H1 (cell line): ENCODE measurements at regions not wholly inside any gene's neighbourhood (a gene's known extent, or its start where the extent isn't known, plus 50 kb on each side); places are given as distances from the start of the nearest gene placed in this dataset.

Experiments used
- CTCF ChIA-PET: fragments of 300-600 bp; sonication (Branson Sonifier 250); formaldehyde crosslinking; loops from one replicate; lab custom pipeline; 2021; ENCODE audit not compliant: partially characterized antibody; lab: Charles Lee
- POLR2A ChIA-PET: fragments of 300-600 bp; sonication (Branson Sonifier 250); formaldehyde crosslinking; loops from one replicate; lab custom pipeline; 2021; ENCODE audit warnings: inconsistent platforms; ENCODE audit not compliant: partially characterized antibody; lab: Charles Lee
- DNase-seq, 2 experiments: peaks; one replicate each; pipeline versions ENCODE4 v3.0.0 to v3.0.0-alpha.2; 2010 to 2022; ENCODE audit warnings: low spot score in 2 of 2, low read depth in 1 of 2, mixed read lengths in 1 of 2
- FAIRE-seq: peaks from 2 replicates; lab custom pipeline; 2011; peaks lifted over from hg19 to GRCh38; lab: Jason Lieb, UNC
- H2AFZ ChIP-seq: 2 replicates; pipeline ENCODE4 v1.8.1; 2012; ENCODE audit warnings: low read length, inconsistent platforms
- H2AK5ac ChIP-seq: 2 replicates; pipeline ENCODE4 v1.6.1; 2013; ENCODE audit warnings: low read depth, low read length
- H2BK120ac ChIP-seq: replicated peaks from 2 replicates; pipeline ENCODE3; 2013; ENCODE audit warnings: low read depth, low read length, inconsistent platforms
- H2BK12ac ChIP-seq: 2 replicates; pipeline ENCODE4 v1.6.1; 2013; ENCODE audit warnings: low read depth, low read length
- H2BK15ac ChIP-seq: 2 replicates; pipeline ENCODE4 v1.6.1; 2013; ENCODE audit warnings: low read length
- H2BK20ac ChIP-seq: 2 replicates; pipeline ENCODE4 v1.6.1; 2013; ENCODE audit warnings: low read length
- H2BK5ac ChIP-seq: 2 replicates; pipeline ENCODE4 v1.6.1; 2013; ENCODE audit warnings: low read depth, low read length
- H3K14ac ChIP-seq: 2 replicates; pipeline ENCODE4 v1.6.1; 2013; ENCODE audit warnings: inconsistent platforms; ENCODE audit not compliant: insufficient read length
- H3K18ac ChIP-seq: 2 replicates; pipeline ENCODE4 v1.6.1; 2013; ENCODE audit warnings: low read length; ENCODE audit errors: extremely low read depth
- H3K23ac ChIP-seq: 2 replicates; pipeline ENCODE4 v1.6.1; 2013; ENCODE audit warnings: inconsistent platforms; ENCODE audit not compliant: insufficient read length
- H3K23me2 ChIP-seq: 2 replicates; pipeline ENCODE4 v1.6.1; 2013; ENCODE audit warnings: low read depth, low read length
- H3K27ac ChIP-seq: 2 replicates; pipeline ENCODE4 v1.6.1; 2011; ENCODE audit warnings: low read depth, low read length, inconsistent platforms
- H3K27me3 ChIP-seq, 4 experiments: replicated peaks in 1 of 4; 1 replicate in 1 of 4; 2 replicates in 3 of 4; pipeline versions ENCODE4 v1.6.1 to v1.8.1; 2011 to 2013; ENCODE audit warnings: low read length in 3 of 4, mild to moderate bottlenecking in 3 of 4, inconsistent platforms in 2 of 4, mixed read lengths in 2 of 4, moderate library complexity in 1 of 4; ENCODE audit not compliant: control insufficient read depth in 3 of 4, insufficient read depth in 3 of 4; ENCODE audit errors: extremely low read depth in 1 of 4
- H3K36me3 ChIP-seq, 4 experiments: 2 replicates each; pipeline versions ENCODE4 v1.6.1 to v1.8.1; 2011 to 2013; ENCODE audit warnings: mild to moderate bottlenecking in 4 of 4, low read length in 3 of 4, moderate library complexity in 2 of 4, control low read depth in 1 of 4, inconsistent platforms in 1 of 4; ENCODE audit not compliant: insufficient read depth in 4 of 4, control insufficient read depth in 2 of 4
- H3K4ac ChIP-seq: replicated peaks from 2 replicates; pipeline ENCODE3; 2013; ENCODE audit warnings: low read length, low read depth, mixed read lengths, inconsistent platforms; ENCODE audit not compliant: insufficient read length
- H3K4me1 ChIP-seq, 4 experiments: replicated peaks in 1 of 4; 1 replicate in 1 of 4; 2 replicates in 3 of 4; pipeline versions ENCODE4 v1.6.1 to v1.8.1; 2011 to 2013; ENCODE audit warnings: low read length in 3 of 4, inconsistent platforms in 2 of 4, mixed read lengths in 1 of 4; ENCODE audit not compliant: insufficient read depth in 4 of 4, control insufficient read depth in 3 of 4
- H3K4me2 ChIP-seq, 2 experiments: 2 replicates each; pipeline versions ENCODE4 v1.6.1 to v1.8.1; 2011 to 2013; ENCODE audit warnings: low read depth in 2 of 2, low read length in 2 of 2, control low read depth in 1 of 2, inconsistent platforms in 1 of 2, mild to moderate bottlenecking in 1 of 2; ENCODE audit not compliant: insufficient read depth in 1 of 2
- H3K4me3 ChIP-seq, 4 experiments: fragments of 200-600, 300-600 bp in 1 of 4; sonication (generic), shearing (Covaris generic), sonication (Bioruptor Twin) in 1 of 4; 2 replicates each; pipeline versions ENCODE4 v1.5.1 to v1.8.1; 2011 to 2016; ENCODE audit warnings: low read length in 4 of 4, low read depth in 3 of 4, control low read depth in 2 of 4, inconsistent platforms in 2 of 4, mild to moderate bottlenecking in 2 of 4, mixed read lengths in 1 of 4, moderate library complexity in 1 of 4; ENCODE audit not compliant: insufficient read depth in 2 of 4; ENCODE audit errors: extremely low read depth in 1 of 4
- H3K56ac ChIP-seq: replicated peaks from 2 replicates; pipeline ENCODE3; 2013; ENCODE audit warnings: low read depth, mild to moderate bottlenecking, mixed read lengths, low read length, inconsistent platforms; ENCODE audit not compliant: insufficient read length
- H3K79me1 ChIP-seq: 2 replicates; pipeline ENCODE4 v1.6.1; 2013; ENCODE audit warnings: low read depth, low read length, control low read depth
- H3K79me2 ChIP-seq, 2 experiments: 2 replicates each; pipeline versions ENCODE4 v1.6.1 to v1.8.1; 2012 to 2013; ENCODE audit warnings: low read length in 2 of 2, mild to moderate bottlenecking in 2 of 2, inconsistent platforms in 1 of 2; ENCODE audit not compliant: insufficient read depth in 2 of 2, control insufficient read depth in 1 of 2
- H3K9ac ChIP-seq, 4 experiments: replicated peaks in 1 of 4; 1 replicate in 1 of 4; 2 replicates in 3 of 4; pipeline versions ENCODE4 v1.6.1 to v1.8.1; 2011 to 2013; ENCODE audit warnings: low read depth in 3 of 4, low read length in 3 of 4, control low read depth in 2 of 4, mild to moderate bottlenecking in 2 of 4, moderate library complexity in 2 of 4, inconsistent platforms in 1 of 4; ENCODE audit errors: extremely low read depth in 1 of 4
- H3K9me3 ChIP-seq, 2 experiments: 2 replicates each; pipeline versions ENCODE4 v1.6.1 to v1.8.1; 2012 to 2013; ENCODE audit warnings: mild to moderate bottlenecking in 2 of 2, moderate library complexity in 2 of 2, control low read depth in 1 of 2, inconsistent platforms in 1 of 2, low read depth in 1 of 2, low read length in 1 of 2, mixed read lengths in 1 of 2; ENCODE audit not compliant: insufficient read depth in 2 of 2
- H4K20me1 ChIP-seq, 2 experiments: replicated peaks in 1 of 2; 2 replicates each; pipeline versions ENCODE3 to v1.8.1; 2011 to 2013; ENCODE audit warnings: inconsistent platforms in 2 of 2, low read length in 2 of 2, mild to moderate bottlenecking in 1 of 2; ENCODE audit not compliant: insufficient read depth in 2 of 2, control insufficient read depth in 1 of 2
- H4K5ac ChIP-seq: 2 replicates; pipeline ENCODE4 v1.6.1; 2013; ENCODE audit warnings: low read length, low read depth, mixed read lengths, inconsistent platforms; ENCODE audit not compliant: insufficient read length
- H4K8ac ChIP-seq: 2 replicates; pipeline ENCODE4 v1.8.0; 2013; ENCODE audit warnings: mild to moderate bottlenecking, moderate library complexity, low read length, inconsistent platforms; ENCODE audit not compliant: insufficient read depth; ENCODE audit errors: extremely low read depth
- H4K91ac ChIP-seq: replicated peaks from 2 replicates; pipeline ENCODE3; 2013; ENCODE audit warnings: low read length, mixed read lengths, inconsistent platforms; ENCODE audit not compliant: insufficient read length
- BACH1 ChIP-seq: IDR thresholded peaks from 2 replicates; pipeline ENCODE4 v1.6.1; 2012; ENCODE audit warnings: low read length, improper control_type of control experiment
- CBX5 ChIP-seq: fragments of 300-800, 300-1000 bp; sonication (generic); IDR thresholded peaks from 2 replicates; pipeline ENCODE4 v1.7.1; 2016; ENCODE audit warnings: antibody characterized with exemption, low read length, low read depth
- CHD1 ChIP-seq: IDR thresholded peaks from 2 replicates; pipeline ENCODE4 v1.6.1; 2012; ENCODE audit warnings: low read depth, low read length, improper control_type of control experiment
- GTF2F1 ChIP-seq: IDR thresholded peaks from 2 replicates; pipeline ENCODE4 v1.6.1; 2012; ENCODE audit warnings: low read depth, low read length, improper control_type of control experiment, borderline replicate concordance
- JUN ChIP-seq: IDR thresholded peaks from 2 replicates; pipeline ENCODE4 v1.6.1; 2011; ENCODE audit warnings: low read depth, mild to moderate bottlenecking, improper control_type of control experiment, low read length
- KDM4A ChIP-seq: IDR thresholded peaks from one replicate; pipeline ENCODE4 v1.7.1; 2012; ENCODE audit warnings: low read depth, mild to moderate bottlenecking, moderate library complexity, low read length, inconsistent platforms; ENCODE audit not compliant: severe bottlenecking
- NANOG ChIP-seq: IDR thresholded peaks from 2 replicates; pipeline ENCODE4 v1.6.1; 2011; ENCODE audit warnings: low read length, low read depth, mild to moderate bottlenecking, inconsistent platforms; ENCODE audit not compliant: insufficient read depth, poor library complexity, severe bottlenecking
- TAF1 ChIP-seq: IDR thresholded peaks from 2 replicates; pipeline ENCODE4 v1.6.1; 2011; ENCODE audit warnings: mild to moderate bottlenecking, low read depth, low read length
- TBP ChIP-seq: IDR thresholded peaks from 2 replicates; pipeline ENCODE4 v1.6.1; 2011; ENCODE audit warnings: low read depth, low read length, improper control_type of control experiment
- WGBS, 2 experiments: shearing (Covaris generic) in 1 of 2; methylation state at CpG; one replicate each; pipeline versions ENCODE4 v1.1.6 to v1.1.7; 2013 to 2015; ENCODE audit warnings: low lambda C conversion rate in 2 of 2, mixed read lengths in 2 of 2, inconsistent platforms in 1 of 2, low coverage in 1 of 2, missing lambda C conversion rate in 1 of 2; ENCODE audit not compliant: insufficient replicate concordance in 2 of 2, insufficient coverage in 1 of 2, insufficient read length in 1 of 2; ENCODE audit errors: extremely low coverage in 1 of 2, missing lambda C conversion rate in 1 of 2; 5-methylcytosine and 5-hydroxymethylcytosine counted together
- TF ChIP-seq, protein P1 (sequence below), 3 experiments: IDR thresholded peaks; 1 replicate in 2 of 3; 2 replicates in 1 of 3; pipeline versions ENCODE4 v1.5.1 to v1.6.1; 2011; ENCODE audit warnings: low read length in 3 of 3, mild to moderate bottlenecking in 3 of 3, inconsistent platforms in 2 of 3, low read depth in 1 of 3, moderate library complexity in 1 of 3; ENCODE audit not compliant: insufficient read depth in 1 of 3; ENCODE audit errors: control extremely low read depth in 1 of 3
- TF ChIP-seq, protein P2 (sequence below): IDR thresholded peaks from 2 replicates; pipeline ENCODE4 v1.6.1; 2012; ENCODE audit warnings: inconsistent platforms

DNA sequence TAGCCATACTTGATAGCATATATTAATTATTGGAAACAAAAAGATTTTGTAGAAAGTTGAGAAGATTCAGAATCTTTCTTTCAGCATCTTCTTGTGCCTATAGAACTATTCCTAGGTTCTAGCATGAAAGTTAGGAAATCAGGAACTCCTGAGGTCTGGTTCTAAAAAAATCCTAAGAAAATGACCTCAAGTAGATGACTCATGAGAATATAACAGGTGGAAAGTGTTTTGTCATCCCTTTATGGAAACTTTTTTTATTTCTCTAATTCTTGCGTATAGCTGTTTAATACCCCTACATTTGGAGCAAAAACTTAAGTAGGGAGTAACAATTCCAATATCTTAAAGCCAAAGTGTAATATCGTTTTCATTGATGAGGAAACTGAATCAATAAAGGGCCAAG, 574.1 kb downstream of the NR2F1-AS1 start:
- Histone ChIP-seq H2BK5ac (no peak overlapping the region), H4K8ac (no peak overlapping the region), H3K4me3 (no peak overlapping the region), H3K27ac (no peak overlapping the region), H3K23ac (no peak overlapping the region), H3K79me1 (no peaks in the 10 kb centered on the region), H3K4me1 (peaks cover 0 to 3% (median 0%) of the 10 kb centered on the region in 4 experiments; a peak in 2 of 7 replicates), H3K9me3 (no peaks in the 10 kb centered on the region), H4K20me1 (no peaks in the 10 kb centered on the region), H3K9ac (no peak overlapping the region), H4K5ac (no peak overlapping the region), H2AK5ac (no peak overlapping the region), H2BK12ac (no peak overlapping the region), H3K14ac (no peak overlapping the region), H3K18ac (no peak overlapping the region), H3K79me2 (no peaks in the 10 kb centered on the region), H3K56ac (no peak overlapping the region), H3K4me2 (no peak overlapping the region), H2AFZ (no peak overlapping the region), H2BK15ac (no peak overlapping the region), H2BK120ac (no peak overlapping the region), H3K27me3 (no peaks in the 10 kb centered on the region), H3K23me2 (no peaks in the 10 kb centered on the region), H2BK20ac (no peak overlapping the region), H3K4ac (no peak overlapping the region), H3K36me3 (no peaks in the 10 kb centered on the region), H4K91ac (no peak overlapping the region)
- 48% methylated on average over 2 of the region's 2 CpGs; no CpG with 5 or more reads in 1 of the 2 experiments for WGBS, 2 experiments
- FAIRE-seq (no peak), DNase-seq (no peak)
- TF ChIP-seq CHD1 (no peak), JUN (no peak), BACH1 (no peak), NANOG (no peak), CBX5 (no peak), GTF2F1 (no peak), TBP (no peak), KDM4A (no peak), TAF1 (no peak)
- TF ChIP-seq, protein P1, sequence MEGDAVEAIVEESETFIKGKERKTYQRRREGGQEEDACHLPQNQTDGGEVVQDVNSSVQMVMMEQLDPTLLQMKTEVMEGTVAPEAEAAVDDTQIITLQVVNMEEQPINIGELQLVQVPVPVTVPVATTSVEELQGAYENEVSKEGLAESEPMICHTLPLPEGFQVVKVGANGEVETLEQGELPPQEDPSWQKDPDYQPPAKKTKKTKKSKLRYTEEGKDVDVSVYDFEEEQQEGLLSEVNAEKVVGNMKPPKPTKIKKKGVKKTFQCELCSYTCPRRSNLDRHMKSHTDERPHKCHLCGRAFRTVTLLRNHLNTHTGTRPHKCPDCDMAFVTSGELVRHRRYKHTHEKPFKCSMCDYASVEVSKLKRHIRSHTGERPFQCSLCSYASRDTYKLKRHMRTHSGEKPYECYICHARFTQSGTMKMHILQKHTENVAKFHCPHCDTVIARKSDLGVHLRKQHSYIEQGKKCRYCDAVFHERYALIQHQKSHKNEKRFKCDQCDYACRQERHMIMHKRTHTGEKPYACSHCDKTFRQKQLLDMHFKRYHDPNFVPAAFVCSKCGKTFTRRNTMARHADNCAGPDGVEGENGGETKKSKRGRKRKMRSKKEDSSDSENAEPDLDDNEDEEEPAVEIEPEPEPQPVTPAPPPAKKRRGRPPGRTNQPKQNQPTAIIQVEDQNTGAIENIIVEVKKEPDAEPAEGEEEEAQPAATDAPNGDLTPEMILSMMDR (IDR thresholded peaks at IDR 0.05; ENCODE audit: control extremely low read depth in 1 of 3, insufficient read depth in 1 of 3, low read depth in 1 of 3, low read length in 3 of 3), result no peak
- TF ChIP-seq, protein P2, sequence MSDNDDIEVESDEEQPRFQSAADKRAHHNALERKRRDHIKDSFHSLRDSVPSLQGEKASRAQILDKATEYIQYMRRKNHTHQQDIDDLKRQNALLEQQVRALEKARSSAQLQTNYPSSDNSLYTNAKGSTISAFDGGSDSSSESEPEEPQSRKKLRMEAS, result no peak
- POLR2A ChIA-PET, result no interaction called here
- CTCF ChIA-PET, result interaction anchor here (1.3 kb wide), 1 partner anchor 15 kb away, joined by 3 read pairs; no protein-coding TSS in a partner anchor
